ENCODE measurements at regions not wholly inside any gene's neighbourhood (a gene's known extent, or its start where the extent isn't known, plus 50 kb on each side); places are given as distances from the start of the nearest gene placed in this dataset.

DNA sequence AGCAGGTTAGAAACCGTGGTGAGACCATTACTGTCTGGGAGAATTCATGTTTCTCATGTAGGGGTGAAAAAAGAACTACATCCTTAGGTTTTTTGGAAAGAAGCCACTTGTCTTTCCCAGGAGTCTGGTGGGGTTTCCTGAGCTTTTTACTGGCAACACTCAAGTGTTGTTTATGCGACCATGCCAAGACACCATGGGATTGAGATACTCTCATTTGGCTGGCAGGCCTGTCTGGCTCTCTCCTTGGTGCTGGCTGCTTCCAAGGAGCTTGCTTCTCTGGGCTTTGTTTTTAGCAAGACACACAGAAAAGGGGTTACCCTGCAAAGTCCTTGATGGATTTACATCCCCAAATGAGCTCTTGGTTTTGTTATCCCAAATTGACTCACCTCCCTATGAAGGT, 80.9 kb upstream of the ISL1 start:
- TF ChIP-seq POLR2A (IDR thresholded peaks at IDR 0.05; ENCODE audit: extremely low read depth, insufficient read length) = no peak
- TF ChIP-seq, protein P1, sequence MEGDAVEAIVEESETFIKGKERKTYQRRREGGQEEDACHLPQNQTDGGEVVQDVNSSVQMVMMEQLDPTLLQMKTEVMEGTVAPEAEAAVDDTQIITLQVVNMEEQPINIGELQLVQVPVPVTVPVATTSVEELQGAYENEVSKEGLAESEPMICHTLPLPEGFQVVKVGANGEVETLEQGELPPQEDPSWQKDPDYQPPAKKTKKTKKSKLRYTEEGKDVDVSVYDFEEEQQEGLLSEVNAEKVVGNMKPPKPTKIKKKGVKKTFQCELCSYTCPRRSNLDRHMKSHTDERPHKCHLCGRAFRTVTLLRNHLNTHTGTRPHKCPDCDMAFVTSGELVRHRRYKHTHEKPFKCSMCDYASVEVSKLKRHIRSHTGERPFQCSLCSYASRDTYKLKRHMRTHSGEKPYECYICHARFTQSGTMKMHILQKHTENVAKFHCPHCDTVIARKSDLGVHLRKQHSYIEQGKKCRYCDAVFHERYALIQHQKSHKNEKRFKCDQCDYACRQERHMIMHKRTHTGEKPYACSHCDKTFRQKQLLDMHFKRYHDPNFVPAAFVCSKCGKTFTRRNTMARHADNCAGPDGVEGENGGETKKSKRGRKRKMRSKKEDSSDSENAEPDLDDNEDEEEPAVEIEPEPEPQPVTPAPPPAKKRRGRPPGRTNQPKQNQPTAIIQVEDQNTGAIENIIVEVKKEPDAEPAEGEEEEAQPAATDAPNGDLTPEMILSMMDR (IDR thresholded peaks at IDR 0.05; ENCODE audit: low read depth, low read length) = no peak
- TF ChIP-seq MYC (IDR thresholded peaks at IDR 0.05; ENCODE audit: low read depth, low read length) = no peak
- TF ChIP-seq, protein P2, sequence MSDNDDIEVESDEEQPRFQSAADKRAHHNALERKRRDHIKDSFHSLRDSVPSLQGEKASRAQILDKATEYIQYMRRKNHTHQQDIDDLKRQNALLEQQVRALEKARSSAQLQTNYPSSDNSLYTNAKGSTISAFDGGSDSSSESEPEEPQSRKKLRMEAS (IDR thresholded peaks at IDR 0.05; ENCODE audit: low read depth, low read length) = no peak
- H3K4me3 ChIP-seq (ENCODE audit: low read depth, low read length) = no peak overlapping the region
- no peak for DNase-seq (ENCODE audit: low read depth)

DNA sequence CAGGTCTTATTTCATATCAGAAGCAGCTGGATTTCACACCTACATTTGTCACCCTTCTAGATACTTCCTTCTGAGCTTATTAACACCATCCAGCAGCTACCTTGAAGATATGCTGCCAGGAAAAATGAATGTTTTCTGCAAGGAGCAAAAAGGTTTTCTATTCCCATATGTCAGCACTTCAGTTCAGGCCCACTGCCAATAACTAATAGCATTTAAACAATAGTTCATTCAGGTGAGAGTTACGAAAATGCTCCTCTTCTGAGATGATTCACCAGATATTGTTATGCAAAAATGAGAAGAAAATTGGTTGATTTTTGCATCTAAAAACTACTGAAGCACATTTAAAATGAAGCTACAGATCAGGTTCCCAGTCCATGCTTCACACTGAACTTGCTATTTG, 56.4 kb upstream of the ISL1 start:
- no peak for DNase-seq (ENCODE audit: low read depth)
- H3K4me3 ChIP-seq (ENCODE audit: low read depth, low read length) = no peak overlapping the region
- TF ChIP-seq POLR2A (IDR thresholded peaks at IDR 0.05; ENCODE audit: extremely low read depth, insufficient read length) (no peak), MYC (IDR thresholded peaks at IDR 0.05; ENCODE audit: low read depth, low read length) (no peak)
- TF ChIP-seq, protein P2 (IDR thresholded peaks at IDR 0.05; ENCODE audit: low read depth, low read length) = no peak
- TF ChIP-seq, protein P1 (IDR thresholded peaks at IDR 0.05; ENCODE audit: low read depth, low read length) = no peak

Measured in NB4 (cell line).